ACHN (cell line): ENCODE measurements at regions not wholly inside any gene's neighbourhood (a gene's known extent, or its start where the extent isn't known, plus 50 kb on each side); places are given as distances from the start of the nearest gene placed in this dataset.

ENCODE experiments used
- DNase-seq: peaks from one replicate; pipeline ENCODE4 v3.0.0-alpha.2; 2015
- in situ Hi-C: cut with HindIII; loops from 2 replicates; pipeline ENCODE4 v1.10.0; 2017; ENCODE audit warnings: low sequenced_read_pairs, low pct_ligation_motif_present, low pct_unique_long_range_greater_than_20kb

GRCh38 chr4:124333466-124333865, 379.1 kb downstream of the ANKRD50 start:
- in situ Hi-C loops, result no loop called here
- DNase-seq, result no peak

GRCh38 chr4:124334119-124334518, 378.4 kb downstream of the ANKRD50 start:
- DNase-seq, result peak; percentile 80
- in situ Hi-C loops, result no loop called here

- in situ Hi-C loops, result no loop called here
Observed at GRCh38 chr4:124337874-124338273, 374.7 kb downstream of the ANKRD50 start.

GRCh38 chr4:124343661-124344171, 368.8 kb downstream of the ANKRD50 start:
- no peak for DNase-seq
- in situ Hi-C loops, result no loop called here

More at GRCh38 chr4:124337874-124338273, 374.7 kb downstream of the ANKRD50 start:
- DNase-seq, result no peak

GRCh38 chr4:124372916-124373315, 339.6 kb downstream of the ANKRD50 start:
- in situ Hi-C loops, result no loop called here
- DNase-seq, result no peak

- in situ Hi-C loops, result no loop called here
Observed at GRCh38 chr4:124386163-124386562, 326.4 kb downstream of the ANKRD50 start.

GRCh38 chr4:124386648-124387047, 325.9 kb downstream of the ANKRD50 start:
- in situ Hi-C loops, result no loop called here
- no peak for DNase-seq

More at GRCh38 chr4:124386163-124386562, 326.4 kb downstream of the ANKRD50 start:
- DNase-seq, result no peak

- no peak for DNase-seq
- in situ Hi-C loops, result no loop called here
Observed at GRCh38 chr4:124389591-124389990, 322.9 kb downstream of the ANKRD50 start.

- DNase-seq, result no peak
- in situ Hi-C loops, result no loop called here
Observed at GRCh38 chr4:124390861-124391260, 321.7 kb downstream of the ANKRD50 start.

- no peak for DNase-seq
Observed at GRCh38 chr4:124396333-124396732, 316.2 kb downstream of the ANKRD50 start.

GRCh38 chr4:124401606-124402005, 310.9 kb downstream of the ANKRD50 start:
- in situ Hi-C loops, result no loop called here
- no peak for DNase-seq

More at GRCh38 chr4:124396333-124396732, 316.2 kb downstream of the ANKRD50 start:
- in situ Hi-C loops, result no loop called here

- no peak for DNase-seq
- in situ Hi-C loops, result no loop called here
Observed at GRCh38 chr4:124409044-124409443, 303.5 kb downstream of the ANKRD50 start.

GRCh38 chr4:124414276-124415040, 298.1 kb downstream of the ANKRD50 start:
- no peak for DNase-seq
- in situ Hi-C loops, result no loop called here

- in situ Hi-C loops, result no loop called here
- no peak for DNase-seq
Observed at GRCh38 chr4:124415146-124415545, 297.4 kb downstream of the ANKRD50 start.

- DNase-seq, result no peak
- in situ Hi-C loops, result no loop called here
Observed at GRCh38 chr4:124417371-124417770, 295.2 kb downstream of the ANKRD50 start.

GRCh38 chr4:124420166-124420695, 292.3 kb downstream of the ANKRD50 start:
- in situ Hi-C loops, result no loop called here
- no peak for DNase-seq

- in situ Hi-C loops, result no loop called here
- DNase-seq, result no peak
Observed at GRCh38 chr4:124423160-124423559, 289.4 kb downstream of the ANKRD50 start.

- in situ Hi-C loops, result no loop called here
- DNase-seq, result no peak
Observed at GRCh38 chr4:124426279-124426678, 286.3 kb downstream of the ANKRD50 start.

GRCh38 chr4:124427095-124427767, 285.3 kb downstream of the ANKRD50 start:
- no peak for DNase-seq
- in situ Hi-C loops, result no loop called here
